Right lobe of liver (tissue), 4 donors: ENCODE measurements at regions not wholly inside any gene's neighbourhood (a gene's known extent, or its start where the extent isn't known, plus 50 kb on each side); places are given as distances from the start of the nearest gene placed in this dataset.

Source experiments
- CTCF ChIP-seq, 4 donors: fragments of 200-600 bp in 3 of 4; fragments of 450-650 bp in 1 of 4; IDR thresholded peaks; one replicate each; pipeline versions ENCODE4 v1.5.1 to v1.8.0; 2016 to 2022; ENCODE audit warnings: antibody characterized with exemption in 4 of 4, mild to moderate bottlenecking in 2 of 4
- POLR2A ChIP-seq: fragments of 450-650 bp; IDR thresholded peaks from one replicate; pipeline ENCODE4 v1.6.1; 2017; ENCODE audit warnings: antibody characterized with exemption, mild to moderate bottlenecking
- donor health status: DM: no; HTN: no; CAD: no.
- donor health status: DM: no; HTN: no; CAD: no.
- donor health status: DM: no; HTN: yes; CAD: no.

GRCh38 chr22:49617264-49617663 lies 210.4 kb downstream of the BRD1 start:
- no peak for TF ChIP-seq CTCF (IDR thresholded peaks at IDR 0.05)
- no peak for TF ChIP-seq POLR2A
